ENCODE measurements at regions not wholly inside any gene's neighbourhood (a gene's known extent, or its start where the extent isn't known, plus 50 kb on each side); places are given as distances from the start of the nearest gene placed in this dataset.

GRCh38 chr7:113405296-113406056, 287.1 kb upstream of the SMIM30 start:
- TF ChIP-seq, protein P1, sequence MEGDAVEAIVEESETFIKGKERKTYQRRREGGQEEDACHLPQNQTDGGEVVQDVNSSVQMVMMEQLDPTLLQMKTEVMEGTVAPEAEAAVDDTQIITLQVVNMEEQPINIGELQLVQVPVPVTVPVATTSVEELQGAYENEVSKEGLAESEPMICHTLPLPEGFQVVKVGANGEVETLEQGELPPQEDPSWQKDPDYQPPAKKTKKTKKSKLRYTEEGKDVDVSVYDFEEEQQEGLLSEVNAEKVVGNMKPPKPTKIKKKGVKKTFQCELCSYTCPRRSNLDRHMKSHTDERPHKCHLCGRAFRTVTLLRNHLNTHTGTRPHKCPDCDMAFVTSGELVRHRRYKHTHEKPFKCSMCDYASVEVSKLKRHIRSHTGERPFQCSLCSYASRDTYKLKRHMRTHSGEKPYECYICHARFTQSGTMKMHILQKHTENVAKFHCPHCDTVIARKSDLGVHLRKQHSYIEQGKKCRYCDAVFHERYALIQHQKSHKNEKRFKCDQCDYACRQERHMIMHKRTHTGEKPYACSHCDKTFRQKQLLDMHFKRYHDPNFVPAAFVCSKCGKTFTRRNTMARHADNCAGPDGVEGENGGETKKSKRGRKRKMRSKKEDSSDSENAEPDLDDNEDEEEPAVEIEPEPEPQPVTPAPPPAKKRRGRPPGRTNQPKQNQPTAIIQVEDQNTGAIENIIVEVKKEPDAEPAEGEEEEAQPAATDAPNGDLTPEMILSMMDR (IDR thresholded peaks at IDR 0.05): peak; percentile 17; the same call in 1 of the 2 replicates
- TF ChIP-seq TEAD4 (CRISPR knock-in tag; IDR thresholded peaks at IDR 0.05): no peak

Data from WTC11 (cell line).